HL-60 (cell line): ENCODE measurements at regions not wholly inside any gene's neighbourhood (a gene's known extent, or its start where the extent isn't known, plus 50 kb on each side); places are given as distances from the start of the nearest gene placed in this dataset.

Experiments used
- DNase-seq, 2 experiments: peaks; one replicate each; pipeline ENCODE4 v3.0.0-alpha.2; 2010 to 2020; ENCODE audit warnings: low read depth in 1 of 2, low spot score in 1 of 2
- H3K27ac ChIP-seq: fragments of 250-450 bp; sonication (Bioruptor Pico); replicated peaks from 2 replicates; pipeline ENCODE4 v1.5.1; 2020; ENCODE audit warnings: mild to moderate bottlenecking, moderate library complexity
- H3K27me3 ChIP-seq: fragments of 250-450 bp; sonication (Bioruptor Pico); 2 replicates; pipeline ENCODE4 v1.5.1; 2021; ENCODE audit warnings: mild to moderate bottlenecking, moderate library complexity; ENCODE audit not compliant: insufficient read depth, poor library complexity, severe bottlenecking
- H3K4me3 ChIP-seq: replicated peaks from 2 replicates; pipeline ENCODE4 v1.5.1; 2011; ENCODE audit warnings: mild to moderate bottlenecking, control low read depth, low read length; ENCODE audit not compliant: insufficient read depth
- CTCF ChIP-seq: IDR thresholded peaks from one replicate; pipeline ENCODE4 v1.5.1; 2011; ENCODE audit warnings: low read length, control low read depth, inconsistent platforms; ENCODE audit not compliant: insufficient read depth
- GABPA ChIP-seq: IDR thresholded peaks from 2 replicates; pipeline ENCODE4 v1.6.1; 2012; ENCODE audit warnings: low read depth
- POLR2AphosphoS5 ChIP-seq: IDR thresholded peaks from 2 replicates; pipeline ENCODE4 v1.6.1; 2012; ENCODE audit warnings: low read depth
- REST ChIP-seq: IDR thresholded peaks from 2 replicates; pipeline ENCODE4 v1.6.1; 2012; ENCODE audit warnings: low read depth; ENCODE audit not compliant: insufficient replicate concordance
- SPI1 ChIP-seq: IDR thresholded peaks from 2 replicates; pipeline ENCODE4 v1.6.1; 2012; ENCODE audit warnings: low read depth, mild to moderate bottlenecking, borderline replicate concordance

- DNase-seq, result no peak
- no peak overlapping the region for H3K27ac ChIP-seq
- H3K27me3 ChIP-seq, result no peaks in the 10 kb centered on the region
- TF ChIP-seq GABPA (no peak), REST (no peak), CTCF (no peak), SPI1 (no peak)
- no peak overlapping the region for H3K4me3 ChIP-seq
Measured at GRCh38 chr22:34160141-34160783, 240.0 kb upstream of the LARGE1 start.

GRCh38 chr22:34161431-34162123 is 241.3 kb upstream of the LARGE1 start:
- H3K27me3 ChIP-seq, result no peaks in the 10 kb centered on the region
- no peak overlapping the region for H3K4me3 ChIP-seq
- no peak for TF ChIP-seq POLR2AphosphoS5
- TF ChIP-seq SPI1, result no peak
- TF ChIP-seq REST, result no peak
- TF ChIP-seq CTCF, result no peak
- no peak for TF ChIP-seq GABPA
- DNase-seq, result no peak
- no peak overlapping the region for H3K27ac ChIP-seq

DNA sequence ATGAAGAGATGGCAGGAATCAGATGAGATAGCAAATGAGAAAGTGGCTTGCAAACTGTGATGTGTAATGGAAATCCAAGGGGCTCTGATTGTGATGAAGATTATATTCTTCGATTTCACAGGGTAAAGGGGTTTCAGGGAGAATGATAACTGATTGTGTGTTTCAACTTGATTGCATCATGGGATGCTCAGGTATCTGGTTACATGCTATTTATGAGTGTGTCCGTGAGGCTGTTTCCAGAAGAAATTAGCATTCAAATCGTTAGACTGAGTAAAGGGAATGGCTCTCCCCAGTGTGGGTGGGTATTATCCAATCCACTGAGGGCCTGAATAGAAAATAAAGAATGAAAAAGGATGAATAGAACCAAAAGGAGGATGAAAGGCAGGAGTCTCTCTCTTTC is 278.7 kb upstream of the LARGE1 start:
- no peak for DNase-seq
- TF ChIP-seq POLR2AphosphoS5 (no peak), CTCF (no peak), SPI1 (no peak), GABPA (no peak), REST (no peak)
- Histone ChIP-seq H3K27ac (no peak overlapping the region), H3K4me3 (no peak overlapping the region), H3K27me3 (no peaks in the 10 kb centered on the region)
